ENCODE measurements at regions not wholly inside any gene's neighbourhood (a gene's known extent, or its start where the extent isn't known, plus 50 kb on each side); places are given as distances from the start of the nearest gene placed in this dataset.

GRCh38 chr2:16057661-16058060 lies 117.3 kb downstream of the MYCN start:
- Histone ChIP-seq H3K4me3 (ENCODE audit: low read depth, low read length) (no peak overlapping the region), H3K36me3 (ENCODE audit: control insufficient read depth in 2 of 2, insufficient read depth in 1 of 2, low read length in 2 of 2) (no peaks in the 10 kb centered on the region), H3K4me1 (ENCODE audit: control insufficient read depth, insufficient read depth, low read length) (no peaks in the 10 kb centered on the region), H3K27ac (ENCODE audit: extremely low read depth, low read depth, low read length) (no peak overlapping the region), H3K9me3 (ENCODE audit: control insufficient read depth, insufficient read depth, low read depth, low read length) (no peaks in the 10 kb centered on the region)
- TF ChIP-seq PRDM4 (tag by site-specific recombination; IDR thresholded peaks at IDR 0.05), result no peak
- ChIA-PET CTCF (no interaction called here), POLR2A (no interaction called here)

- no peaks in the 10 kb centered on the region for H3K36me3 ChIP-seq (ENCODE audit: control insufficient read depth in 2 of 2, insufficient read depth in 1 of 2, low read length in 2 of 2)
- TF ChIP-seq ZNF18 (tag by site-specific recombination; IDR thresholded peaks at IDR 0.05), result no peak
- no peak for TF ChIP-seq PRDM1 (tag by site-specific recombination; IDR thresholded peaks at IDR 0.05)
- TF ChIP-seq ZNF24 (tag by site-specific recombination; IDR thresholded peaks at IDR 0.05), result no peak
- TF ChIP-seq ZNF48 (tag by site-specific recombination; IDR thresholded peaks at IDR 0.05), result no peak
- TF ChIP-seq ZBTB44 (tag by site-specific recombination; IDR thresholded peaks at IDR 0.05), result no peak
- TF ChIP-seq ZFHX2 (tag by site-specific recombination; conservative IDR thresholded peaks at IDR 0.05), result no peak
- TF ChIP-seq ZNF280C (tag by site-specific recombination; IDR thresholded peaks at IDR 0.05), result no peak
- TF ChIP-seq ZBTB20 (tag by site-specific recombination; IDR thresholded peaks at IDR 0.05), result no peak
- TF ChIP-seq ZNF514 (tag by site-specific recombination; IDR thresholded peaks at IDR 0.05), result no peak
- no peaks in the 10 kb centered on the region for H3K4me1 ChIP-seq (ENCODE audit: control insufficient read depth, insufficient read depth, low read length)
- no peak overlapping the region for H3K27ac ChIP-seq (ENCODE audit: extremely low read depth, low read depth, low read length)
- no peak overlapping the region for H3K4me3 ChIP-seq (ENCODE audit: low read depth, low read length)
- H3K9me3 ChIP-seq (ENCODE audit: control insufficient read depth, insufficient read depth, low read depth, low read length), result no peaks in the 10 kb centered on the region
- CTCF ChIA-PET, result interaction anchor here (0.6 kb wide), 1 partner anchor 147 kb away, joined by 3 read pairs; no protein-coding TSS in a partner anchor
- POLR2A ChIA-PET, result interaction anchor here (0.6 to 0.7 kb wide), 2 partner anchors 9 to 339 kb away, joined by 3 to 4 read pairs; no protein-coding TSS in a partner anchor
Observed at GRCh38 chr2:16055848-16056580, 115.7 kb downstream of the MYCN start.

- CTCF ChIA-PET, result interaction anchor here (0.6 to 0.7 kb wide), 2 partner anchors 176 to 834 kb away, joined by 3 to 4 read pairs; no protein-coding TSS in a partner anchor
- no peak overlapping the region for H3K4me3 ChIP-seq (ENCODE audit: low read depth, low read length)
- TF ChIP-seq ZNF2 (tag by site-specific recombination; IDR thresholded peaks at IDR 0.05), result no peak
- TF ChIP-seq ZNF658 (tag by site-specific recombination; IDR thresholded peaks at IDR 0.05), result no peak
- no peak for TF ChIP-seq ZNF704 (tag by site-specific recombination; IDR thresholded peaks at IDR 0.05)
- no peak for TF ChIP-seq ZNF645 (tag by site-specific recombination; IDR thresholded peaks at IDR 0.05)
- no peak for TF ChIP-seq ZNF654 (tag by site-specific recombination; IDR thresholded peaks at IDR 0.05; ENCODE audit: low read depth)
- TF ChIP-seq ZNF398 (tag by site-specific recombination; IDR thresholded peaks at IDR 0.05), result no peak
Observed at GRCh38 chr2:16053437-16054257, 113.3 kb downstream of the MYCN start.

More at GRCh38 chr2:16053437-16054257, 113.3 kb downstream of the MYCN start:
- POLR2A ChIA-PET, result interaction anchor here (0.6 kb wide), 1 partner anchor 50 kb away, joined by 4 read pairs; no protein-coding TSS in a partner anchor
- H3K27ac ChIP-seq (ENCODE audit: extremely low read depth, low read depth, low read length), result no peak overlapping the region
- H3K36me3 ChIP-seq (ENCODE audit: control insufficient read depth in 2 of 2, insufficient read depth in 1 of 2, low read length in 2 of 2), result no peaks in the 10 kb centered on the region
- no peaks in the 10 kb centered on the region for H3K4me1 ChIP-seq (ENCODE audit: control insufficient read depth, insufficient read depth, low read length)
- H3K9me3 ChIP-seq (ENCODE audit: control insufficient read depth, insufficient read depth, low read depth, low read length), result no peaks in the 10 kb centered on the region
